Small intestine (tissue), 7 donors: ENCODE measurements at regions not wholly inside any gene's neighbourhood (a gene's known extent, or its start where the extent isn't known, plus 50 kb on each side); places are given as distances from the start of the nearest gene placed in this dataset.

Experiments
- DNase-seq, 2 donors: peaks; one replicate each; pipeline versions ENCODE4 v3.0.0 to v3.0.0-alpha.2; 2013
- FAIRE-seq: peaks from 2 replicates; lab custom pipeline; 2012; peaks lifted over from hg19 to GRCh38; lab: Jason Lieb, UNC
- H3K27ac ChIP-seq, 3 donors: one replicate each; pipeline ENCODE4 v1.5.1; 2013; ENCODE audit warnings: low read length in 2 of 3, mild to moderate bottlenecking in 2 of 3, control low read depth in 1 of 3, inconsistent platforms in 1 of 3, low read depth in 1 of 3, moderate library complexity in 1 of 3
- H3K27me3 ChIP-seq, 3 donors: one replicate each; pipeline ENCODE4 v1.6.1; 2013; ENCODE audit warnings: low read length in 3 of 3, inconsistent platforms in 1 of 3; ENCODE audit not compliant: control insufficient read depth in 3 of 3, insufficient read depth in 3 of 3
- H3K36me3 ChIP-seq, 3 donors: one replicate each; pipeline ENCODE4 v1.6.1; 2013; ENCODE audit warnings: low read length in 3 of 3, inconsistent platforms in 1 of 3, low read depth in 1 of 3, mild to moderate bottlenecking in 1 of 3, moderate library complexity in 1 of 3; ENCODE audit not compliant: control insufficient read depth in 3 of 3, insufficient read depth in 2 of 3
- H3K4me1 ChIP-seq, 3 donors: one replicate each; pipeline ENCODE4 v1.6.1; 2013; ENCODE audit warnings: low read length in 2 of 3, inconsistent platforms in 1 of 3, low read depth in 1 of 3, mild to moderate bottlenecking in 1 of 3, moderate library complexity in 1 of 3; ENCODE audit not compliant: control insufficient read depth in 3 of 3, insufficient read depth in 2 of 3
- H3K4me3 ChIP-seq, 3 donors: one replicate each; pipeline ENCODE4 v1.5.1; 2013; ENCODE audit warnings: low read length in 3 of 3, control low read depth in 1 of 3, inconsistent platforms in 1 of 3, low read depth in 1 of 3, mild to moderate bottlenecking in 1 of 3, moderate library complexity in 1 of 3
- H3K9me3 ChIP-seq, 2 donors: one replicate each; pipeline ENCODE4 v1.6.1; 2013; ENCODE audit warnings: low read depth in 1 of 2, low read length in 1 of 2; ENCODE audit not compliant: control insufficient read depth in 2 of 2, insufficient read depth in 1 of 2
- WGBS, 3 donors: extraction: QIAGEN DNeasy Blood & Tissue Kit; methylation state at CpG; one replicate each; pipeline ENCODE4 v1.1.7; 2013; 5-methylcytosine and 5-hydroxymethylcytosine counted together
- donor health status: healthy with polysubstance abuse.
- donor health status: control.
- donor health status: control.
- donor health status: Bipolar disorder and iron deficiency.
- donor health status: healthy.

DNA sequence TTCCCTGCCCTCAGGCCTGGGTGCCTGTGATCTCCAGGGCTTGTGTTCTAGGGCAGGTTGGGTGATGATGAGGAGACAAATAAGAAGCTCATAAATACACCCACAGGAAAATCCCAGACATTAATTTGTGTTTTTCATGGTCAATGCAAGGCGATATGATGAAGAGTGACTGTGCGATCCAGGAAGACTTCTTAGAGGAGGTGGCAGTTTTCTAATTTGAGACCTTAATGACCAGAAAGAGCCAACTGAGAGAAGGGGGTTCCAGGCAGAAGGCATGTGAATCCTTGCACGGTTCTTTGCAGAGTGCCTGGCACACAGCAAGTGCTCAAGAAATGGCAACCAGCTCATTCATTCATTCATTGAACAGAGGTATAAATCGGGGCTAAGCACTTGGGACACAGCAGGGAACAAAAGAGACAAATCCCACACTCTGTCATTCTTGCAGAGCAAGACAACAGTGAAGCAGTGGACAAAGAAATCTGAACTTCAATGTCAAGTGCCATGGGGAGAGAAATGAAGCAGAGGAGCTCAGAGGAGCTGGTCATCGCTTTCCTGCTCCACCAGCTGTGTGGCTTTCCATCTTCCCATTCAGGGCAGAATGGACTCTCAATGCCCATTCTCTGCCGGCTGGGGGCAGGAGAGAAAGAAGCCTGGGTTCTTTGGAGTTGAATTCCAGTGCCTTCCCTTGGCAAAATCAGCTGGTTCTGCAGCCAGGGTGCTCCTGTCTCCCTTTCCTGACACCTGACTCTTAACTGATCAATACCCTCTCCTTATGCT lies 128.3 kb downstream of the AACS start:
- H3K36me3 ChIP-seq = no peaks in the 10 kb centered on the region
- H3K4me1 ChIP-seq = no peaks in the 10 kb centered on the region
- no peak overlapping the region for H3K4me3 ChIP-seq
- no peak for FAIRE-seq
- DNase-seq = no peak
- whole genome bisulfite sequencing, 3 donors = 55 to 67% (median 65%) methylated on average over 6 of the region's 6 CpGs
- H3K27ac ChIP-seq = no peak overlapping the region
- peaks cover 0 to 41% (median 29%) of the 10 kb centered on the region in 3 donors for H3K27me3 ChIP-seq
- no peaks in the 10 kb centered on the region for H3K9me3 ChIP-seq

GRCh38 chr12:125194163-125194773 lies 129.0 kb downstream of the AACS start:
- peaks cover 0 to 37% (median 25%) of the 10 kb centered on the region in 3 donors for H3K27me3 ChIP-seq
- no peak overlapping the region for H3K4me3 ChIP-seq
- H3K9me3 ChIP-seq = no peaks in the 10 kb centered on the region
- H3K27ac ChIP-seq = no peak overlapping the region
- no peak for DNase-seq
- no peaks in the 10 kb centered on the region for H3K36me3 ChIP-seq
- WGBS, 3 donors = 10 to 18% (median 12%) methylated on average over 19 of the region's 19 CpGs
- H3K4me1 ChIP-seq = no peaks in the 10 kb centered on the region
- FAIRE-seq = no peak

GRCh38 chr12:125194987-125195386 lies 129.8 kb downstream of the AACS start:
- Histone ChIP-seq H3K27ac (no peak overlapping the region), H3K36me3 (no peaks in the 10 kb centered on the region), H3K27me3 (peaks cover 0 to 31% (median 19%) of the 10 kb centered on the region in 3 donors), H3K4me3 (no peak overlapping the region), H3K9me3 (no peaks in the 10 kb centered on the region), H3K4me1 (no peaks in the 10 kb centered on the region)
- FAIRE-seq (no peak), DNase-seq (no peak)
- WGBS, 3 donors = 41 to 46% (median 44%) methylated on average over 8 of the region's 8 CpGs

DNA sequence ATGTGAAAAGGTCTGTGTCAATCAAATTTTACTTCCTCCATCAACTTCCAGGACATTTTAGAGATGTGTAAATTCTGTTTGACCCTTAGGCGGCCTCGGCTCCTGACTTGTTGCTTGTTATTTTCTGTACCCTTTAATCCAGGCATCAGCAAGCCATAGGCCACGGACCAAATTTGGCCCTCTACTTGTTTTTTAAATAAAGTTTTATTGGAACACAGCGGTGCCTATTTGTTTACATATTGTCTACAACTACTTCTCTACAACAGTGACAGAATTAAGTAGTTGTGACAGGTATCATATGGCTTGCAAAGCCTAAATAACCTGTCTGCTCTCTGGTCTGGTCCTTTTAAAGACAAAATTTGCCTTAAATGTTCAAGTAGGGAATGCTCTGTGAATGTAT lies 132.1 kb downstream of the AACS start:
- H3K27ac ChIP-seq = no peak overlapping the region
- 83 to 87% (median 87%) methylated on average over 4 of the region's 4 CpGs for WGBS, 3 donors
- peaks cover 0 to 25% (median 13%) of the 10 kb centered on the region in 3 donors for H3K27me3 ChIP-seq
- FAIRE-seq (no peak), DNase-seq (no peak)
- H3K36me3 ChIP-seq = no peaks in the 10 kb centered on the region
- no peaks in the 10 kb centered on the region for H3K4me1 ChIP-seq
- peaks cover 0 to 5% of the 10 kb centered on the region in 2 donors for H3K9me3 ChIP-seq
- no peak overlapping the region for H3K4me3 ChIP-seq

GRCh38 chr12:125198652-125199051 lies 133.4 kb downstream of the AACS start:
- no peak for DNase-seq
- Histone ChIP-seq H3K27ac (no peak overlapping the region), H3K36me3 (no peaks in the 10 kb centered on the region), H3K4me1 (no peaks in the 10 kb centered on the region), H3K27me3 (peaks cover 0 to 14% (median 12%) of the 10 kb centered on the region in 3 donors), H3K9me3 (peaks cover 0 to 5% of the 10 kb centered on the region in 2 donors), H3K4me3 (no peak overlapping the region)
- WGBS, 3 donors = 7 to 19% (median 11%) methylated on average over 4 of the region's 4 CpGs
- FAIRE-seq = no peak

DNA sequence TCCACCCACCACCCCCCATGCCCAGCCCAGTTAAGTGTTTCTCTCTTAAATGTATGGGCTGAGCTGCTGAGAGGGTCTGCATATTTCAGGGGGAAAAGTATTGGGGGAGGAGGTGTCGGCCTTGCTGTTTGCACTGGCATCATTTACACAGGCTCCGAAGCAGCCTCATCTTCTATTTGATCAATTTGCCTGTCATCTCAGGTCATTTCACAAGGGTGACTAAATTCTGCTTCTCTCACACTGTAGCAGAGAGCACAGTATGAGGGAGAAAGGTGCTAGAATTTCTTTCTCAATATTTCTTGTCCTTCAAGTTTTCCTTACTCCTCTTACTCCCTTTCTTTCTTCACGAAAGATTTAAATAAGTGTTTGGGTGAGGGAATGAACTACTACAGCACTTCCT lies 135.9 kb downstream of the AACS start:
- no peak overlapping the region for H3K4me3 ChIP-seq
- H3K36me3 ChIP-seq = no peaks in the 10 kb centered on the region
- peaks cover 0 to 7% (median 7%) of the 10 kb centered on the region in 3 donors for H3K27me3 ChIP-seq
- H3K4me1 ChIP-seq = no peaks in the 10 kb centered on the region
- 79 to 80% (median 79%) methylated on average over 3 of the region's 3 CpGs for WGBS, 3 donors
- H3K27ac ChIP-seq = no peak overlapping the region
- no peak for FAIRE-seq
- DNase-seq = no peak
- peaks cover 0 to 5% of the 10 kb centered on the region in 2 donors for H3K9me3 ChIP-seq

DNA sequence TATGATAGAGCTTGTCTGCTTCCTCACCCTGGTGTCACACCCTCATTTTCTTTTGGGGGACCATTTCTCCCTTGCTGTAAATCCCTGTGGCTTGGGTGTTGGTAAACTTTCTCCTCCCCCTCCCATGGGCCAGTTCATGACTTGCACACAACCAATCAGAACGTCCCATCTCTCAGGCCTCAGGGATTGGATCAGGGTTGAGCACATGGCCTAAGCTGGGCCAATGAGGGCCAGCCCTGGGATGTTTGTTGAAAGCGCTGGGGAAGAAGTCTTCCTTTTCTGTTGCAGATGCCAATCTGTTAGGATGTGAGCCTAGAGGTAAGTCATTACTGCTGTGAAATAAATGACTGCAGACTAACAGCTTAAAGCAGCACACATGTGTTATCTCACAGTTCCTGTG lies 136.7 kb downstream of the AACS start:
- no peak overlapping the region for H3K27ac ChIP-seq
- H3K27me3 ChIP-seq = peaks cover 0 to 7% (median 7%) of the 10 kb centered on the region in 3 donors
- 81 to 86% (median 84%) methylated on average over 2 of the region's 2 CpGs for WGBS, 3 donors
- DNase-seq (no peak), FAIRE-seq (no peak)
- H3K9me3 ChIP-seq = peaks cover 0 to 5% of the 10 kb centered on the region in 2 donors
- no peaks in the 10 kb centered on the region for H3K36me3 ChIP-seq
- H3K4me3 ChIP-seq = no peak overlapping the region
- H3K4me1 ChIP-seq = no peaks in the 10 kb centered on the region

GRCh38 chr12:125202421-125202820 lies 137.2 kb downstream of the AACS start:
- Histone ChIP-seq H3K4me1 (no peaks in the 10 kb centered on the region), H3K27ac (no peak overlapping the region), H3K36me3 (no peaks in the 10 kb centered on the region), H3K9me3 (peaks cover 0 to 5% of the 10 kb centered on the region in 2 donors), H3K4me3 (no peak overlapping the region), H3K27me3 (peaks cover 0 to 7% (median 4%) of the 10 kb centered on the region in 3 donors)
- whole genome bisulfite sequencing, 3 donors = 81 to 92% (median 85%) methylated on average over 1 of the region's 1 CpG
- no peak for DNase-seq
- FAIRE-seq = no peak
